ENCODE measurements at regions not wholly inside any gene's neighbourhood (a gene's known extent, or its start where the extent isn't known, plus 50 kb on each side); places are given as distances from the start of the nearest gene placed in this dataset.
"Not testable (repeated sequence)": the region's sequence is repeated elsewhere in the genome, so short reads cannot be mapped to it uniquely, and the experiment has no call there.

- no peak for DNase-seq (ENCODE audit: low read depth)
Observed at GRCh38 chr17:51435641-51436091, 175.3 kb downstream of the UTP18 start.

GRCh38 chr17:51439395-51440229 is 179.3 kb downstream of the UTP18 start:
- DNase-seq (ENCODE audit: low read depth) = no peak

- no peak for DNase-seq (ENCODE audit: low read depth)
Observed at GRCh38 chr17:51441431-51441830, 181.1 kb downstream of the UTP18 start.

GRCh38 chr17:51442088-51442865 is 181.9 kb downstream of the UTP18 start:
- no peak for DNase-seq (ENCODE audit: low read depth)

- DNase-seq (ENCODE audit: low read depth) = no peak
Observed at GRCh38 chr17:51443646-51444045, 183.3 kb downstream of the UTP18 start.

- no peak for DNase-seq (ENCODE audit: low read depth)
Observed at GRCh38 chr17:51445946-51446345, 185.6 kb downstream of the UTP18 start.

- no peak for DNase-seq (ENCODE audit: low read depth)
Observed at GRCh38 chr17:51454456-51454978, 194.2 kb downstream of the UTP18 start.

- no peak for DNase-seq (ENCODE audit: low read depth)
Observed at GRCh38 chr17:51455211-51455610, 194.9 kb downstream of the UTP18 start.

GRCh38 chr17:51455931-51456330 is 195.6 kb downstream of the UTP18 start:
- no peak for DNase-seq (ENCODE audit: low read depth)

GRCh38 chr17:51456942-51457341 is 196.6 kb downstream of the UTP18 start:
- DNase-seq (ENCODE audit: low read depth) = no peak

GRCh38 chr17:51461578-51462004 is 201.2 kb downstream of the UTP18 start:
- no peak for DNase-seq (ENCODE audit: low read depth)

- DNase-seq (ENCODE audit: low read depth) = no peak
Observed at GRCh38 chr17:51463353-51463752, 203.0 kb downstream of the UTP18 start.

- DNase-seq (ENCODE audit: low read depth) = no peak
Observed at GRCh38 chr17:51467336-51467735, 207.0 kb downstream of the UTP18 start.

GRCh38 chr17:51472670-51473205 is 212.4 kb downstream of the UTP18 start:
- no peak for DNase-seq (ENCODE audit: low read depth)

GRCh38 chr17:51474764-51475163 is 214.4 kb downstream of the UTP18 start:
- no peak for DNase-seq (ENCODE audit: low read depth)

- DNase-seq (ENCODE audit: low read depth) = no peak
Observed at GRCh38 chr17:51475730-51476129, 215.4 kb downstream of the UTP18 start.

- DNase-seq (ENCODE audit: low read depth) = no peak
Observed at GRCh38 chr17:51479303-51479702, 219.0 kb downstream of the UTP18 start.

GRCh38 chr17:51481370-51481769 is 221.0 kb downstream of the UTP18 start:
- DNase-seq (ENCODE audit: low read depth) = no peak

GRCh38 chr17:51482248-51482647 is 221.9 kb downstream of the UTP18 start:
- not testable (repeated sequence) for DNase-seq (ENCODE audit: low read depth)

- no peak for DNase-seq (ENCODE audit: low read depth)
Observed at GRCh38 chr17:51486091-51486490, 225.7 kb downstream of the UTP18 start.

GRCh38 chr17:51486885-51487520 is 226.7 kb downstream of the UTP18 start:
- no peak for DNase-seq (ENCODE audit: low read depth)

GRCh38 chr17:51487947-51488346 is 227.6 kb downstream of the UTP18 start:
- no peak for DNase-seq (ENCODE audit: low read depth)

Measured in activated gamma-delta T cell treated with anti-CD3 and anti-CD28 coated beads, Interleukin-2, amount 50 U/mL, for 16 hours (primary cell).